Fibroblast of villous mesenchyme (primary cell): ENCODE measurements at regions not wholly inside any gene's neighbourhood (a gene's known extent, or its start where the extent isn't known, plus 50 kb on each side); places are given as distances from the start of the nearest gene placed in this dataset.
"Not testable (repeated sequence)": the region's sequence is repeated elsewhere in the genome, so short reads cannot be mapped to it uniquely, and the experiment has no call there.

Experiments
- DNase-seq: peaks from one replicate; pipeline ENCODE4 v3.0.0-alpha.2; 2010; ENCODE audit warnings: low read depth
- H3K4me3 ChIP-seq: 2 replicates; pipeline ENCODE4 v1.5.1; 2011; ENCODE audit warnings: low read depth, mild to moderate bottlenecking, low read length
- TF ChIP-seq, protein P1 (sequence below): IDR thresholded peaks from 2 replicates; pipeline ENCODE4 v1.5.1; 2012; ENCODE audit warnings: low read depth, mild to moderate bottlenecking, low read length; ENCODE audit not compliant: insufficient read depth

DNA sequence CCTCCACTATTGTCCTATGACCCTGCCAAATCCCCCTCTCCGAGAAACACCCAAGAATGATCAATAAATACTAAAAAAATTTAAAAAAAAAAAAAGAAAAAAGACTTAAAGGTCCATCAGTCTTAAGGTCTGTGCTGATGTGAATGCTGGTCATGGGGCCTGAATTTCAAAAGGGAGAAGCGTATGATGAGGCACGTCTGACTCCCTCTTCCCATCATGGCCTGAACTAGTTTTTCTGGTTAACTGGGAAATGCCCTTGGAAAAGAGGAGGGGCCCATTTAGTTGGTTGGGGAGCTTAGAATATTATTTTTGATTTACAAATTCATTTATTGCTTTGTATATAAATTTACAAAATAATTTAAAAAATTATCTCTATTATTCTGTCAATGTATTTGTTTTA, 291.0 kb upstream of the CDH19 start:
- DNase-seq = no peak

DNA sequence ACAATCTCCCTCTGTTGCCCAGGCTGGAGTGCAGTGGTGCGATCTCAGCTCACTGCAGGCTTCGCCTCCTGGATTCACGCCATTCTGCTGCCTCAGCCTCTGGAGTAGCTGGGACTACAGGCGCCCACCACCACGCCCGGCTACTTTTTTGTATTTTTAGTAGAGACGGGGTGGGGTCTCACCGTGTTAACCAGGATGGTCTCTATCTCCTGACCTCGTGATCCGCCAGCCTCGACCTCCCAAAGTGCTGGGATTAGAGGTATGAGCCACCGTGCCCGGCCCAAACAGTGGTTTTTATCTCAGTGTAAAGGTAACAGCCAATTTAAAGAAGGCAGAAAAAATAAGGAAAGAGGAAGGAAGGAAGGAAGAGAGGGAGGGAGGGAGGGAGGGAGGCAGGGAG, 288.5 kb upstream of the CDH19 start:
- DNase-seq = not testable (repeated sequence)

More for the DNA sequence above, 291.0 kb upstream of the CDH19 start:
- TF ChIP-seq, protein P1, sequence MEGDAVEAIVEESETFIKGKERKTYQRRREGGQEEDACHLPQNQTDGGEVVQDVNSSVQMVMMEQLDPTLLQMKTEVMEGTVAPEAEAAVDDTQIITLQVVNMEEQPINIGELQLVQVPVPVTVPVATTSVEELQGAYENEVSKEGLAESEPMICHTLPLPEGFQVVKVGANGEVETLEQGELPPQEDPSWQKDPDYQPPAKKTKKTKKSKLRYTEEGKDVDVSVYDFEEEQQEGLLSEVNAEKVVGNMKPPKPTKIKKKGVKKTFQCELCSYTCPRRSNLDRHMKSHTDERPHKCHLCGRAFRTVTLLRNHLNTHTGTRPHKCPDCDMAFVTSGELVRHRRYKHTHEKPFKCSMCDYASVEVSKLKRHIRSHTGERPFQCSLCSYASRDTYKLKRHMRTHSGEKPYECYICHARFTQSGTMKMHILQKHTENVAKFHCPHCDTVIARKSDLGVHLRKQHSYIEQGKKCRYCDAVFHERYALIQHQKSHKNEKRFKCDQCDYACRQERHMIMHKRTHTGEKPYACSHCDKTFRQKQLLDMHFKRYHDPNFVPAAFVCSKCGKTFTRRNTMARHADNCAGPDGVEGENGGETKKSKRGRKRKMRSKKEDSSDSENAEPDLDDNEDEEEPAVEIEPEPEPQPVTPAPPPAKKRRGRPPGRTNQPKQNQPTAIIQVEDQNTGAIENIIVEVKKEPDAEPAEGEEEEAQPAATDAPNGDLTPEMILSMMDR = no peak
- no peak overlapping the region for H3K4me3 ChIP-seq

DNA sequence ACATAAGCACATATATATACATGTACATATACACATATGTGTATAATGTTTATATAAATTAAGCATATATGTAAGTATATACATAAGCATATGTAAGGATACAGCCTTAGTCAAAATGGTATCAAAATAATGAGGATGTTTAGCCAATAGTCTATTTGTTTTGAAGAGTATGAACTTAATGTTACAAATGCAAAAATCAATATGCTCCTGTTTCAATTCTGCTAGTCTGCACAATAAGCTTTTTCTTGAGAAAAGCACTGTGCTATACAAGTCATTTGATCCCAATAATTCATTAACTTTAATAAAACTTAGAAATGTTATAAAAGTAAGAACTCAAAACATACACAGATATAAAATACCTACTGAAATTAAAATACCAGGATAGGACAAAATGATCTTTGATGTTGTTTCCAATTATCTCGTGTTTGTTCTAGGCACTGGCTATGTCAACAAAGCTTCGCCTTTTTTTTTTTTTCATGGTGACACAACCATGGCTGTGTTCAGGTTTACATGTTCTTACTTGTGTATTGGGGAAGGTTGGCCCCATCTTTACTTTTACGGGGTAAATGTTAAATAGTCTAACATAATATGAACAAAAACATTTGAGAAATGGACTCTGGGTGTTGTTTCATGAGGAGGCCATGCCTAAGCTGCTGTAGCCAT, 271.1 kb upstream of the CDH19 start:
- no peak for DNase-seq
- TF ChIP-seq, protein P1 = no peak
- H3K4me3 ChIP-seq = no peak overlapping the region

More for the DNA sequence above, 288.5 kb upstream of the CDH19 start:
- not testable (repeated sequence) for H3K4me3 ChIP-seq

DNA sequence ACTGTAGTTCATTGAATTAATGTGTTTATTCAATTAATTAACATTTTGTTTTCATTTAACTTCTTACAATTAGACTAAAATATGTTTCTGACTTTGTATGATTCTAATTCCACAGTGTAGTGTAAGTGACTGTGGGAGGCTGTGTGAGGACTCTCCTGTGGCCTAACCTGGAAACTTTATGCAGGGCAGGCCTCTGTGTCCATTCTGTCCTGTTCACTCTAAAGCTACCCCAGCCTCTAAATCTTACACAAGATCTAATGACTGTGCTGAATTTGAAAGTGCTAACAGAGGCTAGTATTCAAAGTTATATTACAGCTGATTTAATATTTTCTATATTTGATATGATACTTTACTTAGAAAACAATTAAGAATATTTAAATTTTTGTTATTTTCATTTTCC, 270.5 kb upstream of the CDH19 start:
- TF ChIP-seq, protein P1 = no peak
- no peak overlapping the region for H3K4me3 ChIP-seq
- no peak for DNase-seq

DNA sequence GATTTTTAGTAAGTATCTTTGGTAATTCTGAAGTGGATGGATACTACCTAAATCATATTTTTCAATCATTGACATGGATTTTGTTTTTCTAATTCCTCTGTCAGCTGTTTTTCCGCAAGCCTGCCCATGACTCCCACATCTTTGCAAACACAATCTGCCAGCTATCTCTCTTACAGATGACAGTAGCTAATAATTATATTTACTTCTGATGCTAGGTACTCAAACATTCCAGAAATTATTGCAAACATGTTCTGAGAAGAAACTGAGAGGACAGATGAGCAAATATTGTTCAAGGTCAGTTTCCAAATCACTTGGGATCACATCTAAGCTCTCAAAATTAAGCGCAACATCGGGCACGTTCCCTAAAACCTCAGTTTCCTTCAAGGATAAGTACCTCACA, 270.0 kb upstream of the CDH19 start:
- TF ChIP-seq, protein P1 = no peak

DNA sequence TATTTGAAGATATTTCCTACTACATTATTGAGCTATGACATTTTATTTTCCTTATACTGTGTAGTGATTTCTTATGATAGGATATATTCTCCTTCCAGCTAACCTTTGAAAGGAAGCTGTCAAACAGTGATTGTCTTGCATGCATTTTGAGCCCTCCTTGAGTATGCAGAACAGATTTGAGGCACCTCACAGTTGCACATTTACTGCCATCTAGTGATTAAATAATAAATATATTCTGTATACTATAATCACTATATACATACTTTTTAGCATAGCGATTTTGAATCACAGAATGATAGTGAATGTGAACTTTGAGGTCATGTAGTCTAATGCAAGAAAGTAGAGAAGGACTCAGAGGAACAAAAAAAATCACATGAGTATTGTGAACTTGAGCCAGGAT, 268.4 kb upstream of the CDH19 start:
- TF ChIP-seq, protein P1 = no peak
- no peak for DNase-seq
- no peak overlapping the region for H3K4me3 ChIP-seq

More for the DNA sequence above, 270.0 kb upstream of the CDH19 start:
- no peak for DNase-seq
- no peak overlapping the region for H3K4me3 ChIP-seq

DNA sequence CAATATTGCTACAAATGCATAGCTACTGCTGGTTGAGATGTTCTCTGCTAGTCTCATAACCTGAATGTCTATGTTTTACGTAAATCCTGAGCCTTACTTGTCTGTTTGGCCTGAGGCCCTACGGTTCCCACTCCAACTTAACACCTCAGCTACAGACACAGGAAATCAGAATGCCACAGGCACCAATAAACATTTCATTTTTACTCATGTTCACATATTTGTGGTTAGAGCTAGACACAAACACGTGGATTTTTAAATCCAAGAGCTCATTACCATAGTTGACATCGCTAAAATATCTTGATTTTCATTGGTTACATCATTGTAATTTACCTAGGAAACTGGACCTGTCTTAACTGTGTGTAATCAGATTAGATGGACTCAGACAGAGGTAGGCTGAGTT, 263.8 kb upstream of the CDH19 start:
- DNase-seq = no peak
- H3K4me3 ChIP-seq = no peak overlapping the region
- TF ChIP-seq, protein P1 = no peak

DNA sequence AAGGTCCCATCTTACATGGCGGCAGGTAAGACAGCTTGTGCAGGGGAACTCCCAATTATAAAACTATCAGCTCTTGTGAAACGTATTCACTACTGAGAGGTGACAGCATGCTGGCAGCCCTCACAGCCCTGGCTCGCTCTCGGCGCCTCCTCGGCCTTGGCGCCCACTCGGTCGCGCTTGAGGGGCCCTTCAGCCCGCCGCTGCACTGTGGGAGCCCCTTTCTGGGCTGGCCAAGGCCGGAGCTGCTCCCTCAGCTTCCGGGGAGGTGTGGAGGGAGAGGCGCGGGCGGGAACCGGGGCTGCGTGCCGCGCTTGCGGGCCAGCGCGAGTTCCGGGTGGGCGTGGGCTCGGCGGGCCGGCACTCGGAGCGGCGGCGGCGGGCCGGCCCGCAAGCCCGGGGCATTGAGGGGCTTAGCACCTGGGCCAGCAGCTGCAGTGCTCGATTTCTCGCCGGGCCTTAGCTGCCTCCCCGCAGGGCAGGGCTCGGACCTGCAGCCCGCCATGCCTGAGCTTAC, 262.6 kb upstream of the CDH19 start:
- H3K4me3 ChIP-seq = not testable (repeated sequence)

More for the DNA sequence above, 262.6 kb upstream of the CDH19 start:
- DNase-seq = not testable (repeated sequence)
